ENCODE measurements at regions not wholly inside any gene's neighbourhood (a gene's known extent, or its start where the extent isn't known, plus 50 kb on each side); places are given as distances from the start of the nearest gene placed in this dataset.

DNA sequence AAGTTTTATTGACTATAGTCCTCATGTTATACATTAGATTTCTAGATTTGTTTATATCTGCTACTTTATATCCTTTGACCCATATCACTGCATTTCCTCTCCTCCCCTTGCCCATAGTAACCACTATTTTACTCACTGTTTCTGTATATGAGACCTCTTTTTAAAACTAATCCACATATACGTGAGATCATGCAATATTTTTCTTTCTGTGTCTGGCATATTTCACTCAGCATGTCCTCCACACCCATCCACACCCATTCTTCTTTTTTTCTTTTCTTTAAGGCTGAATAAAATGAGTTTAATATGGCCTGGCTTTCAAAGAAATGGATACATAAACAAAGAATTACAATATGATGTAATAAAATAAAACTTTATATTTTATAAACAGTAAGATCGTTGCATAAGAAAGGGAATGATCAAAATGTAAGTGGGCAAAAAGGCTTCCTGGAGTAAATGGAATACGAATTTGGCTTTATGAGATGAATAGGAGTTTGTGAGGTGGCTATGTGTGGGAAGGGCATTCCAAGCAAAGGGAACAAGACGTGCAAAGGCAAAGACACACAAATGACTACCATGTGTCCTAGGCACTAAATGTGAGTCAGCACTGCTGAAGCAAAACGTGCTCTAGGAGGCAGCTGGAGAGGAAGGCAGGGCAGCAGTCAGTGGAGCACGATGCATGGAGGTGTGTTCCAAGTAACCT lies 53.2 kb upstream of the HIF1A start:
- Histone ChIP-seq H3K36me3 (ENCODE audit: control insufficient read depth, insufficient read depth, low read length) (no peaks in the 10 kb centered on the region), H3K27ac (ENCODE audit: low read depth, low read length, severe bottlenecking) (no peak overlapping the region), H3K9me3 (ENCODE audit: control insufficient read depth, low read length) (no peaks in the 10 kb centered on the region), H3K4me3 (ENCODE audit: extremely low read depth, insufficient read depth, low read length, poor library complexity, severe bottlenecking) (no peak overlapping the region), H3K4me1 (ENCODE audit: control insufficient read depth, insufficient read depth, low read length, poor library complexity, severe bottlenecking) (no peaks in the 10 kb centered on the region)
- 81 to 93% methylated on average over 4 of the region's 6 CpGs for WGBS, 2 experiments (ENCODE audit: insufficient coverage in 2 of 2)

DNA sequence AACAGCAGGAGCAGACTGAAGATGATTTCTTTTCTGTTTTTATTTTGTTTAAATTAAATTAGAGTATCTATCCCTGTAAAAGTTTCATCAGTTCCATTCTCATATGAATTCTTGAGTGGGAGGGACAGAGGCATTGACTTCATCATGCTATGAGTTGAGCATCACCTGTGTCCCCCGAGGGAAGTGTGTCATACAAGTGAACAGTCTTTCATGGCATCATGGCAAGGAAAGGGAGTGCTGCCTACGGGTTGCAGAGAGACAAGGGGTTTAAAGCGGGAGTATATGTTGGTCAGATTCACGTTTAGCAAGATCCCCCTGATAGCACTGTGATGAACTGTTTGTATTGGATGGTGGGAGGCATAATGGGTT lies 52.7 kb upstream of the HIF1A start:
- 86 to 100% methylated on average over 3 of the region's 4 CpGs for WGBS, 2 experiments (ENCODE audit: insufficient coverage in 2 of 2)
- no peak overlapping the region for H3K27ac ChIP-seq (ENCODE audit: low read depth, low read length, severe bottlenecking)

DNA sequence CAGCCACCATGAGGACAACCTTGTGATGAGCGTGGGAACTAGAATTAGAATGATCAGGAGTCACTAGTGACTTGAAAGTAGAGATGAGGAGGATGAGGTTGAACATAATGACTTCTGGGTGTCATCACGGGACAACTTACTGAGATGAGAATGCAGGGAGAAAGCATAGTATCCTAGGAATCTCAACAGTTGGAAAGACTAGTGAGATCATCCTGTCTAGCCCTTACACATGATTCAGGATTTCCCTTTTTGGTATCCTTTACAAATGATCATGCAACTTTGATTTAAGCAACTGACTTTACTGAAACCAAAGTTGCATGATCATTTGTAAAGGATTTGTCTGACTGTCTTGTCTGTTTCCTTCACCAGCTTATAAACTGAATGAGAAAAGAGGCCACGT lies 51.8 kb upstream of the HIF1A start:
- Histone ChIP-seq H3K4me1 (ENCODE audit: control insufficient read depth, insufficient read depth, low read length, poor library complexity, severe bottlenecking) (no peaks in the 10 kb centered on the region), H3K4me3 (ENCODE audit: extremely low read depth, insufficient read depth, low read length, poor library complexity, severe bottlenecking) (no peak overlapping the region), H3K27ac (ENCODE audit: low read depth, low read length, severe bottlenecking) (no peak overlapping the region), H3K9me3 (ENCODE audit: control insufficient read depth, low read length) (no peaks in the 10 kb centered on the region), H3K36me3 (ENCODE audit: control insufficient read depth, insufficient read depth, low read length) (no peaks in the 10 kb centered on the region)
- 78 to 100% methylated on average over 2 of the region's 3 CpGs for WGBS, 2 experiments (ENCODE audit: insufficient coverage in 2 of 2)

More for the DNA sequence above, 52.7 kb upstream of the HIF1A start:
- Histone ChIP-seq H3K4me1 (ENCODE audit: control insufficient read depth, insufficient read depth, low read length, poor library complexity, severe bottlenecking) (no peaks in the 10 kb centered on the region), H3K4me3 (ENCODE audit: extremely low read depth, insufficient read depth, low read length, poor library complexity, severe bottlenecking) (no peak overlapping the region), H3K36me3 (ENCODE audit: control insufficient read depth, insufficient read depth, low read length) (no peaks in the 10 kb centered on the region), H3K9me3 (ENCODE audit: control insufficient read depth, low read length) (no peaks in the 10 kb centered on the region)

DNA sequence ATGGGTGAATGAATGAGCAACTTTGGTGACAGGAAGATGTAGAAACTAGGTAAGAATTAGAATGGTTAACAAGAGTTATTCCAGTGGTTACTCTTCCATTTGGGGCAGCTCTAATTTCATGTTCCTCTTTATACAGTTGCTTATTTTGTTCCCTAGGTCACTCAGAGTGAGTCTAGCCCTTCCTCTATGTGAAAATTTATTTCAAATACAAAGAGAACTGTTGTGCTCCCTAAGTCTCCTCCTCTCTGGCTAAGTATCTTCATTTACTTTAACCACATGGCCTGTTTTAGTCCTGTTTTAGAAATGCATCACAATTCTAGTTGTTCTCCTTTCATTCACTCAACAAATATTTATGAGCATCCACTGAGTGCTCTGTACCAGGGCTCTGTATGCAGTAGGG lies 51.1 kb upstream of the HIF1A start:
- Histone ChIP-seq H3K4me1 (ENCODE audit: control insufficient read depth, insufficient read depth, low read length, poor library complexity, severe bottlenecking) (no peaks in the 10 kb centered on the region), H3K36me3 (ENCODE audit: control insufficient read depth, insufficient read depth, low read length) (no peaks in the 10 kb centered on the region), H3K4me3 (ENCODE audit: extremely low read depth, insufficient read depth, low read length, poor library complexity, severe bottlenecking) (no peak overlapping the region), H3K27ac (ENCODE audit: low read depth, low read length, severe bottlenecking) (no peak overlapping the region), H3K9me3 (ENCODE audit: control insufficient read depth, low read length) (no peaks in the 10 kb centered on the region)

DNA sequence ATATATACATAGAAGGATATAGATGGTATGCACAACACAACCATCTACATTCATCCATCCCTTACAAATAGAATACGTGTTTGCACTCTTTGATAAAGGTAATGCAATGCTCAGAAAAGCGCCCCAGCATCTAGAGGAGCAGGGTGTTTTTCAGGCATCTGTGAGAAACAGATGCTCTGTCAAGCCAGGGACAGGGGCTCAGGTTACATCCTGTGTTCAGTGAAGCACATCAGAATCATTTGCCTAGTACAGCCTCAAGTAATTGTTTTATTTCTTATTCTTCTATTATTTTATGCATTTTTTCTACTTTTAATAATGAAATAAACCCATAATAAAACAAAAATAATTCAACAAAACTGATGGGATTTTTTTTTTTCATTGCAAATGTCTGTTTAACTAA lies 50.5 kb upstream of the HIF1A start:
- H3K4me3 ChIP-seq (ENCODE audit: extremely low read depth, insufficient read depth, low read length, poor library complexity, severe bottlenecking): no peak overlapping the region
- no peaks in the 10 kb centered on the region for H3K36me3 ChIP-seq (ENCODE audit: control insufficient read depth, insufficient read depth, low read length)
- no peaks in the 10 kb centered on the region for H3K9me3 ChIP-seq (ENCODE audit: control insufficient read depth, low read length)
- 80% methylated on average over 1 of the region's 2 CpGs; no CpG with 5 or more reads in 1 of the 2 experiments for WGBS, 2 experiments (ENCODE audit: insufficient coverage in 2 of 2)
- H3K27ac ChIP-seq (ENCODE audit: low read depth, low read length, severe bottlenecking): no peak overlapping the region
- H3K4me1 ChIP-seq (ENCODE audit: control insufficient read depth, insufficient read depth, low read length, poor library complexity, severe bottlenecking): no peaks in the 10 kb centered on the region

DNA sequence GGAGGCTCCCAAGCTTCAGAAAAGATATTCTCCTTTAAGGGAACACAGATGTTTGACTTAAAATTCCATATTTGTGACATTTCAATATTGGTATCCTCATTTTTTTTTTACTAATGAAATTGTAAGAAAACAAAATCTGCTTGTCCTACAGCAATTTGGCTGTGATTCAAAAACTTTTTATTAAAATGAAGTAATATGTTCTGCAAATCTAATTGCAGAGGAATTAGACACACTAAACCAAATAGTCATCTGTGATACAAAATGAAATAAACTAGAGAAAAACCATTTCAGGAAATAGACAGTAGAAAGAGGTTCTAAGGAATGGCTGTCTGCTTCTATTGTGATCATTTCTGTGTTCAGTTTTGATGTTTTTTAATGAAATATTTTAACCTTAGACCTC lies 50.1 kb upstream of the HIF1A start:
- Histone ChIP-seq H3K4me1 (ENCODE audit: control insufficient read depth, insufficient read depth, low read length, poor library complexity, severe bottlenecking) (no peaks in the 10 kb centered on the region), H3K4me3 (ENCODE audit: extremely low read depth, insufficient read depth, low read length, poor library complexity, severe bottlenecking) (no peak overlapping the region), H3K9me3 (ENCODE audit: control insufficient read depth, low read length) (no peaks in the 10 kb centered on the region), H3K27ac (ENCODE audit: low read depth, low read length, severe bottlenecking) (no peak overlapping the region), H3K36me3 (ENCODE audit: control insufficient read depth, insufficient read depth, low read length) (no peaks in the 10 kb centered on the region)
